GM12878 (cell line): ENCODE measurements at regions not wholly inside any gene's neighbourhood (a gene's known extent, or its start where the extent isn't known, plus 50 kb on each side); places are given as distances from the start of the nearest gene placed in this dataset.

Experiments used
- BHLHE40 ChIP-seq, 2 experiments: fragments of 450-650 bp in 1 of 2; IDR thresholded peaks; 2 replicates each; pipeline ENCODE4 v1.6.1; 2011 to 2017; ENCODE audit warnings: low read depth in 2 of 2, borderline replicate concordance in 1 of 2, improper control_type of control experiment in 1 of 2, low read length in 1 of 2, mild to moderate bottlenecking in 1 of 2
- CREB1 ChIP-seq: IDR thresholded peaks from 2 replicates; pipeline ENCODE4 v1.6.1; 2012; ENCODE audit warnings: low read depth, mild to moderate bottlenecking, inconsistent platforms
- FOXM1 ChIP-seq: IDR thresholded peaks from 2 replicates; pipeline ENCODE4 v1.6.1; 2012; ENCODE audit warnings: low read depth, mild to moderate bottlenecking, inconsistent platforms, low read length, moderate library complexity
- HDAC2 ChIP-seq: fragments of 200-600 bp; sonication (generic); IDR thresholded peaks from 2 replicates; pipeline ENCODE4 v1.6.1; 2017
- NFYA ChIP-seq: IDR thresholded peaks from 2 replicates; pipeline ENCODE4 v1.6.1; 2011; ENCODE audit warnings: low read depth, mild to moderate bottlenecking, low read length, improper control_type of control experiment, borderline replicate concordance
- POLR2A ChIP-seq: IDR thresholded peaks from 2 replicates; pipeline ENCODE4 v1.6.1; 2011; ENCODE audit warnings: low read depth, mild to moderate bottlenecking, low read length
- TF ChIP-seq, protein P1 (sequence below): IDR thresholded peaks from 2 replicates; pipeline ENCODE4 v1.6.1; 2011; ENCODE audit warnings: low read depth, mild to moderate bottlenecking, low read length, moderate library complexity, borderline replicate concordance; ENCODE audit errors: extremely low read depth
- TF ChIP-seq, protein P2 (sequence below), 3 experiments: IDR thresholded peaks in 2 of 3; conservative IDR thresholded peaks in 1 of 3; 2 replicates each; pipeline ENCODE4 v1.5.1; 2011; ENCODE audit warnings: low read depth in 3 of 3, low read length in 3 of 3, mild to moderate bottlenecking in 3 of 3, control low read depth in 2 of 3, moderate library complexity in 2 of 3, inconsistent platforms in 1 of 3, mixed read lengths in 1 of 3; ENCODE audit not compliant: control insufficient read depth in 2 of 3, insufficient read depth in 1 of 3; ENCODE audit errors: extremely low read depth in 1 of 3

DNA sequence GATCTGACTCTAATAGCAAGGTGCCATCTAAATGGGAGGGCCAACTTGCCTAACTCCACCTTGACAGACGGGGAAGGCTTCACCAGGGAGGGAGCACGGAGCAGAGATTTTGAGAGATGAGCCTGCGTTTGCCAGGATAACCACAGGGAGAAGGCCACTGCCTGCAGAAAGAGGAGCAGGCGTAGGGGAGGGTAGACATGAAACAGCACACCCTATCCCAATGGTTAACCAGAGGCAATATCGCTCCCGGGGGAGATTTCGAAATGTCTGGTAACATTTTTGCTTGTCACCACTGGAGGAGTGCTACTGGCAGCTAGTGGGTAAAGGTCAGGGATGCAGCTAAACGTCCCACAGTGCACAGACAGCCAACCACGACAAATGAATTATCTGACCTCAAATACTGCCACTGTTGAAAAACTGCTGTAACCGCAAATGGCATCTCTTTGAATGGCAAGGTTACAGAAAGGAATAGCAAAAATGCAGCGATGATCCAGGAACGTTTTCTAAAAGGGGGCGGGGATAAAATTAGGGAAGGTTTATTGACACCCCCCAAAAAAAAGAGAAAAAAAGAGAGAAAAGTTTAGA is 126.0 kb upstream of the ATF7IP start:
- TF ChIP-seq, protein P1, sequence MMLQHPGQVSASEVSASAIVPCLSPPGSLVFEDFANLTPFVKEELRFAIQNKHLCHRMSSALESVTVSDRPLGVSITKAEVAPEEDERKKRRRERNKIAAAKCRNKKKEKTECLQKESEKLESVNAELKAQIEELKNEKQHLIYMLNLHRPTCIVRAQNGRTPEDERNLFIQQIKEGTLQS: no peak
- no peak for TF ChIP-seq NFYA
- peak; percentile 36 to 52; a peak in 3 of 4 replicates for TF ChIP-seq BHLHE40 (IDR thresholded peaks at IDR 0.05; ENCODE audit: borderline replicate concordance in 1 of 2, low read depth in 2 of 2, low read length in 1 of 2)
- TF ChIP-seq, protein P2, sequence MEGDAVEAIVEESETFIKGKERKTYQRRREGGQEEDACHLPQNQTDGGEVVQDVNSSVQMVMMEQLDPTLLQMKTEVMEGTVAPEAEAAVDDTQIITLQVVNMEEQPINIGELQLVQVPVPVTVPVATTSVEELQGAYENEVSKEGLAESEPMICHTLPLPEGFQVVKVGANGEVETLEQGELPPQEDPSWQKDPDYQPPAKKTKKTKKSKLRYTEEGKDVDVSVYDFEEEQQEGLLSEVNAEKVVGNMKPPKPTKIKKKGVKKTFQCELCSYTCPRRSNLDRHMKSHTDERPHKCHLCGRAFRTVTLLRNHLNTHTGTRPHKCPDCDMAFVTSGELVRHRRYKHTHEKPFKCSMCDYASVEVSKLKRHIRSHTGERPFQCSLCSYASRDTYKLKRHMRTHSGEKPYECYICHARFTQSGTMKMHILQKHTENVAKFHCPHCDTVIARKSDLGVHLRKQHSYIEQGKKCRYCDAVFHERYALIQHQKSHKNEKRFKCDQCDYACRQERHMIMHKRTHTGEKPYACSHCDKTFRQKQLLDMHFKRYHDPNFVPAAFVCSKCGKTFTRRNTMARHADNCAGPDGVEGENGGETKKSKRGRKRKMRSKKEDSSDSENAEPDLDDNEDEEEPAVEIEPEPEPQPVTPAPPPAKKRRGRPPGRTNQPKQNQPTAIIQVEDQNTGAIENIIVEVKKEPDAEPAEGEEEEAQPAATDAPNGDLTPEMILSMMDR (IDR thresholded peaks at IDR 0.05 in 2 of 3, conservative IDR thresholded peaks at IDR 0.05 in 1 of 3; ENCODE audit: control insufficient read depth in 2 of 3, extremely low read depth in 1 of 3, insufficient read depth in 1 of 3, low read depth in 3 of 3, low read length in 3 of 3): peak; percentile 30 to 47 (median 30); a peak in 4 of 6 replicates
- peak; percentile 32; the same call in 1 of the 2 replicates for TF ChIP-seq CREB1
- no peak for TF ChIP-seq FOXM1
- no peak for TF ChIP-seq POLR2A
- TF ChIP-seq HDAC2: no peak
